HG02840 (cell line): ENCODE measurements at regions not wholly inside any gene's neighbourhood (a gene's known extent, or its start where the extent isn't known, plus 50 kb on each side); places are given as distances from the start of the nearest gene placed in this dataset.

Experiments used
- ATAC-seq: cut with Tn5 transposase; IDR thresholded peaks from one replicate; pipeline ENCODE4 v1.9.1; 2021; ENCODE audit warnings: mild to moderate bottlenecking, moderate library complexity, moderate number of reproducible peaks; ENCODE audit not compliant: unreplicated experiment, low FRiP score

GRCh38 chr17:45676695-45677094 is 107.4 kb upstream of the CRHR1 start:
- ATAC-seq: no peak

GRCh38 chr17:45677770-45678169 is 106.3 kb upstream of the CRHR1 start:
- no peak for ATAC-seq

GRCh38 chr17:45679426-45679825 is 104.7 kb upstream of the CRHR1 start:
- ATAC-seq: no peak

- no peak for ATAC-seq
Measured at GRCh38 chr17:45680360-45680759, 103.8 kb upstream of the CRHR1 start.

GRCh38 chr17:45681706-45682105 is 102.4 kb upstream of the CRHR1 start:
- ATAC-seq: no peak

- ATAC-seq: no peak
Measured at GRCh38 chr17:45686250-45686649, 97.9 kb upstream of the CRHR1 start.

GRCh38 chr17:45687594-45687993 is 96.5 kb upstream of the CRHR1 start:
- no peak for ATAC-seq

GRCh38 chr17:45688353-45688752 is 95.8 kb upstream of the CRHR1 start:
- no peak for ATAC-seq

- no peak for ATAC-seq
Measured at GRCh38 chr17:45688820-45689219, 95.3 kb upstream of the CRHR1 start.

GRCh38 chr17:45689451-45689850 is 94.7 kb upstream of the CRHR1 start:
- no peak for ATAC-seq

GRCh38 chr17:45690625-45691275 is 93.4 kb upstream of the CRHR1 start:
- ATAC-seq: no peak

GRCh38 chr17:45692661-45693060 is 91.5 kb upstream of the CRHR1 start:
- ATAC-seq: no peak

GRCh38 chr17:45693792-45694191 is 90.3 kb upstream of the CRHR1 start:
- ATAC-seq: no peak

- no peak for ATAC-seq
Measured at GRCh38 chr17:45696442-45696841, 87.7 kb upstream of the CRHR1 start.

GRCh38 chr17:45697076-45697475 is 87.0 kb upstream of the CRHR1 start:
- ATAC-seq: no peak

- ATAC-seq: no peak
Measured at GRCh38 chr17:45700171-45701090, 83.7 kb upstream of the CRHR1 start.

GRCh38 chr17:45702666-45703266 is 81.4 kb upstream of the CRHR1 start:
- no peak for ATAC-seq

- ATAC-seq: no peak
Measured at GRCh38 chr17:45703348-45703747, 80.8 kb upstream of the CRHR1 start.

GRCh38 chr17:45703806-45704205 is 80.3 kb upstream of the CRHR1 start:
- ATAC-seq: no peak

GRCh38 chr17:45704251-45704650 is 79.9 kb upstream of the CRHR1 start:
- no peak for ATAC-seq
